HG03432 (cell line): ENCODE measurements at regions not wholly inside any gene's neighbourhood (a gene's known extent, or its start where the extent isn't known, plus 50 kb on each side); places are given as distances from the start of the nearest gene placed in this dataset.
"Not testable (repeated sequence)": the region's sequence is repeated elsewhere in the genome, so short reads cannot be mapped to it uniquely, and the experiment has no call there.

ENCODE experiments used
- ATAC-seq: cut with Tn5 transposase; IDR thresholded peaks from one replicate; pipeline ENCODE4 v1.9.1; 2021; ENCODE audit warnings: mild to moderate bottlenecking, moderate library complexity; ENCODE audit not compliant: unreplicated experiment

- ATAC-seq = not testable (repeated sequence)
Observed at GRCh38 chr7:86375602-86376001, 268.1 kb upstream of the GRM3 start.

- no peak for ATAC-seq
Observed at GRCh38 chr7:86372262-86372661, 271.4 kb upstream of the GRM3 start.

- ATAC-seq = no peak
Observed at GRCh38 chr7:86366946-86367345, 276.8 kb upstream of the GRM3 start.

GRCh38 chr7:86340407-86340806, 303.3 kb upstream of the GRM3 start:
- ATAC-seq = not testable (repeated sequence)

- no peak for ATAC-seq
Observed at GRCh38 chr7:86339051-86339450, 304.7 kb upstream of the GRM3 start.

GRCh38 chr7:86328801-86329433, 314.8 kb upstream of the GRM3 start:
- ATAC-seq = no peak

- ATAC-seq = no peak
Observed at GRCh38 chr7:86326847-86327246, 316.9 kb upstream of the GRM3 start.

GRCh38 chr7:86320889-86321288, 322.8 kb upstream of the GRM3 start:
- no peak for ATAC-seq

GRCh38 chr7:86320341-86320740, 323.4 kb upstream of the GRM3 start:
- ATAC-seq = no peak

- ATAC-seq = no peak
Observed at GRCh38 chr7:86313842-86314241, 329.9 kb upstream of the GRM3 start.

- ATAC-seq = no peak
Observed at GRCh38 chr7:86301301-86301700, 342.4 kb upstream of the GRM3 start.

- no peak for ATAC-seq
Observed at GRCh38 chr7:86295526-86295925, 348.2 kb upstream of the GRM3 start.

GRCh38 chr7:86282014-86282682, 361.6 kb upstream of the GRM3 start:
- ATAC-seq = no peak

- no peak for ATAC-seq
Observed at GRCh38 chr7:86280150-86280549, 363.6 kb upstream of the GRM3 start.

- no peak for ATAC-seq
Observed at GRCh38 chr7:86262781-86263180, 380.9 kb upstream of the GRM3 start.

GRCh38 chr7:86257894-86258293, 385.8 kb upstream of the GRM3 start:
- ATAC-seq = peak; percentile 51

GRCh38 chr7:86252406-86252805, 391.3 kb upstream of the GRM3 start:
- no peak for ATAC-seq

- ATAC-seq = no peak
Observed at GRCh38 chr7:86248977-86249376, 394.7 kb upstream of the GRM3 start.

- ATAC-seq = no peak
Observed at GRCh38 chr7:86243171-86243570, 400.5 kb upstream of the GRM3 start.

- no peak for ATAC-seq
Observed at GRCh38 chr7:86226191-86226590, 417.5 kb upstream of the GRM3 start.

GRCh38 chr7:86222806-86223205, 420.9 kb upstream of the GRM3 start:
- no peak for ATAC-seq

- ATAC-seq = no peak
Observed at GRCh38 chr7:86214734-86215133, 429.0 kb upstream of the GRM3 start.

GRCh38 chr7:86212976-86213375, 430.7 kb upstream of the GRM3 start:
- ATAC-seq = no peak
